Gastrocnemius medialis (tissue), 4 donors: ENCODE measurements at regions not wholly inside any gene's neighbourhood (a gene's known extent, or its start where the extent isn't known, plus 50 kb on each side); places are given as distances from the start of the nearest gene placed in this dataset.

Experiments used
- CTCF ChIP-seq, 5 experiments: fragments of 450-650 bp in 3 of 5; fragments of 200-600 bp in 2 of 5; sonication (generic) in 2 of 5; IDR thresholded peaks in 4 of 5; conservative IDR thresholded peaks in 1 of 5; 1 replicate in 4 of 5; 2 replicates in 1 of 5; pipeline ENCODE4 v1.5.1; 2016 to 2019; ENCODE audit warnings: antibody characterized with exemption in 5 of 5, mild to moderate bottlenecking in 3 of 5, moderate library complexity in 3 of 5
- POLR2A ChIP-seq, 2 donors: fragments of 450-650 bp; IDR thresholded peaks; one replicate each; pipeline ENCODE4 v1.6.1; 2017; ENCODE audit warnings: antibody characterized with exemption in 2 of 2, mild to moderate bottlenecking in 2 of 2, moderate library complexity in 2 of 2

GRCh38 chr3:25009665-25010064 lies 418.4 kb upstream of the RARB start:
- TF ChIP-seq POLR2A (IDR thresholded peaks at IDR 0.05) (no peak), CTCF (IDR thresholded peaks at IDR 0.05 in 4 of 5, conservative IDR thresholded peaks at IDR 0.05 in 1 of 5) (no peak)
